HuH-7 (cell line): ENCODE measurements at regions not wholly inside any gene's neighbourhood (a gene's known extent, or its start where the extent isn't known, plus 50 kb on each side); places are given as distances from the start of the nearest gene placed in this dataset.
"Not testable (repeated sequence)": the region's sequence is repeated elsewhere in the genome, so short reads cannot be mapped to it uniquely, and the experiment has no call there.

ENCODE experiments used
- DNase-seq: peaks from one replicate; pipeline ENCODE4 v3.0.0; 2011; ENCODE audit warnings: low spot score

- no peak for DNase-seq
These were observed 801.9 kb upstream of the ACO1 start for GRCh38 chr9:31582561-31582960.

- no peak for DNase-seq
These were observed 799.3 kb upstream of the ACO1 start for GRCh38 chr9:31585158-31585557.

GRCh38 chr9:31587146-31587545, 797.3 kb upstream of the ACO1 start:
- DNase-seq, result no peak

GRCh38 chr9:31588006-31588405, 796.4 kb upstream of the ACO1 start:
- no peak for DNase-seq

- no peak for DNase-seq
These were observed 795.7 kb upstream of the ACO1 start for GRCh38 chr9:31588756-31589155.

GRCh38 chr9:31590091-31590490, 794.4 kb upstream of the ACO1 start:
- no peak for DNase-seq

- not testable (repeated sequence) for DNase-seq
These were observed 787.4 kb upstream of the ACO1 start for GRCh38 chr9:31597086-31597485.

GRCh38 chr9:31597977-31598376, 786.5 kb upstream of the ACO1 start:
- DNase-seq, result no peak

GRCh38 chr9:31601666-31602065, 782.8 kb upstream of the ACO1 start:
- no peak for DNase-seq

- DNase-seq, result no peak
These were observed 779.9 kb upstream of the ACO1 start for GRCh38 chr9:31604531-31604930.

GRCh38 chr9:31605164-31605563, 779.3 kb upstream of the ACO1 start:
- no peak for DNase-seq

- DNase-seq, result no peak
These were observed 777.8 kb upstream of the ACO1 start for GRCh38 chr9:31606678-31607077.

- DNase-seq, result no peak
These were observed 776.0 kb upstream of the ACO1 start for GRCh38 chr9:31608416-31608815.

- no peak for DNase-seq
These were observed 775.6 kb upstream of the ACO1 start for GRCh38 chr9:31608881-31609280.

- DNase-seq, result no peak
These were observed 772.0 kb upstream of the ACO1 start for GRCh38 chr9:31612336-31613030.

GRCh38 chr9:31615966-31616365, 768.5 kb upstream of the ACO1 start:
- no peak for DNase-seq

GRCh38 chr9:31623511-31623910, 760.9 kb upstream of the ACO1 start:
- DNase-seq, result no peak

GRCh38 chr9:31629292-31629691, 755.2 kb upstream of the ACO1 start:
- no peak for DNase-seq

GRCh38 chr9:31637265-31637664, 747.2 kb upstream of the ACO1 start:
- DNase-seq, result no peak

GRCh38 chr9:31637861-31638260, 746.6 kb upstream of the ACO1 start:
- no peak for DNase-seq

- no peak for DNase-seq
These were observed 745.0 kb upstream of the ACO1 start for GRCh38 chr9:31639451-31639850.

- no peak for DNase-seq
These were observed 715.1 kb upstream of the ACO1 start for GRCh38 chr9:31669311-31669710.

GRCh38 chr9:31671011-31671410, 713.4 kb upstream of the ACO1 start:
- no peak for DNase-seq

- no peak for DNase-seq
These were observed 710.2 kb upstream of the ACO1 start for GRCh38 chr9:31674264-31674663.

- no peak for DNase-seq
These were observed 707.0 kb upstream of the ACO1 start for GRCh38 chr9:31677415-31677814.
